ENCODE measurements at regions not wholly inside any gene's neighbourhood (a gene's known extent, or its start where the extent isn't known, plus 50 kb on each side); places are given as distances from the start of the nearest gene placed in this dataset.
"Not testable (repeated sequence)": the region's sequence is repeated elsewhere in the genome, so short reads cannot be mapped to it uniquely, and the experiment has no call there.

DNA sequence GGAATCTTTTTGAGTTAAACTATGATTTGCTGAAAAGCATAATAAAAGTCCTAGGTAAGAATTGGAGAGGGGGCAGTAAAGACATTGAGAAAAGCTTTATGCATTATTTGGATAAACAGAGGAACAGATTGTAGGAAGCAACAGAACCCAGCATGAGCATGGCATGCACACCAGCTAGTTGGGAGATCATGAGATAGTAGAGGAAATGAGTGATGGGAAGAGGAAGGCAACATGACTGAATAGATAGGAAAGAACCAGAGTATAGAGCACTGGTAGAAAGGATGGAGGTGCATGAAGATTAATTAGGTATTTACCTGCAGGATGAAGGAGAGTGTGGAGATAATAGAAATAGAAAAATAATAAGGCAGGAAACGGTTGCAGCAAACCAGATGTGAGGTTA is 248.5 kb upstream of the LMO3 start:
- DNase-seq (ENCODE audit: low read depth) = no peak

DNA sequence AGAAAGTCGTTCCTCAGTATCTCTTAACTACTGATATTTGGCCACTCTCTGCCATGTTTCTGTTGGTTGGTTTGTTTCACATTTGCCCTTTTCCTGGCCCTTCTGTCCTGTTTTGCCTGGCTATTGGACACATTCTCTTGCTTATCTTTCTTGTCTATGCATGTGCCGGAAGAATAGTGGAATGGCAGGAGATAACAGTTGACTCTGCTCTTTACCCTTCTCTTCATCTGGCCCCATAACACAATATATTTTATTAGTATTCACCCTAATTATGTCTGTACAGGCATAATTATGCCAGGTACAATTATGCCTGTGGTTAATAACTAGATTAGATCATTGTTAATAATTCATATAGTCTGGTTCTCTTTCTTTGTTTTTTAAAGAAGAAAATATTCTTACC is 243.5 kb upstream of the LMO3 start:
- DNase-seq (ENCODE audit: low read depth) = no peak

DNA sequence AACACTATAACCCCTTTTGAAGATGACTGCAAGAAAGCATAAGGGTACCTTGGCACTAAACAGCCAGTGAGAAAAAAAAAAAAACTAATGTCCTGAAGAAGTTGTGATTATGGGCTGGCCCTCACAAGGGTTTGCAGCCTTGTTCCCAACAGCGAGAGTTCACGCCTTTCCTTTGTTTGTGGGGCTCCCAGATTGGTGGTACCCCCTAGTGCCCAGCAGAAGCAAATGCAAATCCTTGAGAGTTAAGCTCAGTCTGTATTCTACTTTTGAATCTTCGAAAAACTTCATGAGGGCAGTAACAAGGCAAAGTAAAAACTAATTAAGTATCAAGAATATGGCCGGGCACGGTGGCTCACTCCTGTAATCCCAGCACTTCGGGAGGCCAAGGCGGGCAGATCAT is 238.9 kb upstream of the LMO3 start:
- DNase-seq (ENCODE audit: low read depth) = no peak

DNA sequence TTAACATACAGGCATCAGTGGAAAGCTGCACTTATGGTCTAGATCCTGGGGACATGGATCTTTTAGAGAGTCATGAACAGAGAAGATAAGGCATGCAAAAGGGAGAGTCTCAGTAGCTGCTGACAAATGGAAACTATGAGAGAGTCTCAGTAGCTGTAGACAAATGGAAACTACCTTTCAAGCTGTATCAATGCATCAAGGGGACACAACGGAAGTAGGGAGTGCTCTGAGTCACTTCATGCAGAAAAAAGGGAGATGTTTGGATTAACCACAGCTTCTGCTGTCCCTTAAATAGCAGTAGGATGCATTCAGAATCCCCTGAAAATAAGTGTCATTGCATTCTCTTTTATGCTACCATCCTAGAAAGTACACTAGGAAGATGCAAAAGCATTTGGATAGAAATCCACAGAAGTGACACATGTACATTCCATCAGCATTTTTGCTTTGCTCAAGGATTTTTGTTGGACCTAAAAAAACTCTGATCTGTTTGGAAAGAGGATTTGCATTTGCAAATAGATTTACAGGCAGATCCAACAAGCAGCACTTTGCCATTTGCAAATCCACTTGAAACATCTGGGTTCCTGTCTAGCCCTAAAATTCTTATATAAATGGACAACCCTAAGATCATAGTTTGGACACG is 227.5 kb upstream of the LMO3 start:
- no peak for DNase-seq (ENCODE audit: low read depth)

DNA sequence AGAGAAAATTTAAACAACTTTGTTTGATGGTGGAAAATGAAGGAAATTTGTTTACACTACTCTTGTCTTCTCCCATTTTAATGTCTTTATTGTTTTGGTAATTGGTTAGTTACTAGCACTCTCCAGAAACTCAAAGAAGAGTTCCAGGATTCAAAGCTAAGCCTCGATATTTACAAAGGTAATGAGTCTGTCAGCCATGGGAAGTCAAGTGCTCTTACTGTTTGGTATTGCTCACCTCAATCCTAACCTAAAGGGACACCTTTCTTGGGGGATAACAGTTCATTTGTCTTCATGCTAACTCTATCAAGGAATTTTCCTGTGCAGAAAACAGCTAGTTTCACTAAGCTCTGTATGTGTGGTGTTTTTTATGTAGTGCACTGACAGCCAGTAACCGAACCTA is 222.9 kb upstream of the LMO3 start:
- DNase-seq (ENCODE audit: low read depth) = no peak

DNA sequence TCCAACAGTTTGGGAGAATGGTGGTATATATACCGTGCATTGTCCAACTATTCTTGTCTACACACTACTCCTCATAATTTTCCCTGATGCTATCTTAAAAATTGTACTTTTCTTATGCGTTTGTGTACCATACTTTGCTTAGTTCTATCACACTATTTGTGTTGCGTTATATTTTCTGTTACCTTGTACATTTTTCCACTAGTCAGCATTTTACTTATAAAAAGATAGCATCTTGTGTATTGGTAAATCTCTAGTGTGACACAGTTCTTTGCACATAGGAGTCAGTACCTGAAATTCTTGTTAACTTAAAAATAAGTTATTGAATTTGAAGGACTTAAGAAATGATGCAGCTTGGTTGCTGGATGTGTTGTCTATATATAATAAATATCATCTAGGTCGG is 201.8 kb upstream of the LMO3 start:
- DNase-seq (ENCODE audit: low read depth) = no peak

DNA sequence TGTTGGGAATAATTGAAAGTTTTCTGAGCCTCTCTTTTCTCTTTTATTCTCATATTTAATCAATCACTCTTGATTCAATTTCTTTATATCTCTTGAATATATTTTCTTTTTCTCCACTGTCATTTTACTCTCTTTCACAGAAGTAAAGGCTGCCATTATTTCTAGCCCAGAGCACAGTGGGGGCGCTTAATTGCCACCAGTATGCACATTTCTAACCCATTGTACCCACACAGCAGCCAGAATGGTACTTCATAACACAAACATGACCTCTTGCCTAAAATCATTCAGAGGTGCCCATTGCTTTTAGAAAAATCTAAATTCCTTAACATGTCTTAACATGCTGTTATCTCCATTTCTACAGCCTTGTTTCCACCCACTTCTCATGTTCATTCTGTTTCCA is 190.2 kb upstream of the LMO3 start:
- no peak for DNase-seq (ENCODE audit: low read depth)

DNA sequence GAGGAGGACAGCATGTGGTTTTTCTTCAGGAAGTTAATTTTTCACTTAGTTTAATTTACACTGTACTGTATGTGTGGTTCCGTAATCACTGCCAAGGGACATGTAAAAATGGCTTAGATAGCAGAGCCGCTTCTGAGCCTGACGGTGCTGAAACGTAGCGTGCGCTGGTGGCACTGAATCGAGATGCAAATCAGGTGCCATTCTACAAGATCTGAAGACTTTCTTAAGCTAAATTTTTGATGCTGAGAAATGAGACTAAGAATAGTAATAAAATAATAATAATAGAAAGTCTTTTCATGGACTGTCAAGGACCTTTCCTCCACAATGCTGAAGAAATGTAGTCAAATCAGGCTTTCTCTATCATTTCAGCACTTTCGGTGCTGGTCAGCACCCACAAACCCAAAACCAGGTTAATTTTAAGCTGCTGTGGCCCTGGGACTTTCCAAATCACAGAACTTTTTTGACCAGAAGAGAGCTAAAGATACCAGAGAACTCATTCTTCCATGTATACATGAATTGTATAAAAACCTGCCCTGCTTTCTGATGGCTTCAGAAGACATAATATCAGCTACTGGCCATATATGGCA is 183.3 kb upstream of the LMO3 start:
- DNase-seq (ENCODE audit: low read depth) = no peak

DNA sequence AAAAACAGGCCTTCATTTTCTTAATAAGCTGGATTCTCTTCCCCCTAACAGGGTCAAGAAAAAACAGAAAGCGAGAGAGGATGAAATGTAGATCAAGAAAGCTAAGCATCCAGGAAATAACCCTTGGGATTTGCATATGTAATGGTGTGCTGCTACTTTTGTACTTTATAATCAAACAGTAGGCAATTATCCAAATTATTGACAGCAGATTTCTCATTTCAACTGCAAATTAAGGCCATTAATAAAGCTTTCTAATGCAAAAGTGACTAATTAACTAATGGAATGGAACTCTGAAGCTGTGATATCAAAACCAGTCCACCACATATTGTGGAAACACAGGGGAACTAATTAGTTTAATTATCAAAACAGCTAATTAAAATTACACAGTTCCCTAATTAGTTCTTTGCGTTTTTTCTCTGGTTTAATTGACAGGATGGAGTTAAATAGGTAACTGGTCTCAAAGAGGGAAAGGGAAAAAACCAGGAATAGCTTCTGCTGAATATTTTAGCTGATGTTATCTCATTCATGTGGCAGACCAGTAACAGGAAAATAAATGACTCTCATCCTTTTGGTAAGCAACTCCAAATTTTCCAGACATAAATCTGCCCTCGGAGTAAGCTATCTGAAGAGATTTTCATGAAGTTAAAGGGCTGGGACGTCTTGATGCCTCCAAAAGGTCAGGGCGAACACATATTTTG is 182.7 kb upstream of the LMO3 start:
- DNase-seq (ENCODE audit: low read depth) = no peak

DNA sequence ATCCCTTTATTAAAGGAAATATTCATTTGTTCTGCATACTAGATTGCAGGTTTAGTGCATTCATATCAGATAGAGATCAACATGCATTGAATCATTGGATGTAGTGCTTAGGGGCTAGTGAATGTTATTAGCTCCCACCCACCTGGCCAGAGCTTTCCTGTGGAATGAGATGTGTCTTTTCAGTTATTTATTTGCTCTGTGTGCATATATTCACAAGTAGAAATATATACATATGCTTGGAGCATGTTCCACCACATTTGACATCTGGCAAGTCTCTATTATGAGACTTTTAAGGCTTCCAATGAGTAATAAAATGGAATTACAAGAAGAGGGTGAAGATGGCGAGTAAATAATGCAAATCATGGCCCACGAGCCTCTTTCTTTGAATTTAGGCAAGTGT is 180.0 kb upstream of the LMO3 start:
- DNase-seq (ENCODE audit: low read depth) = no peak

DNA sequence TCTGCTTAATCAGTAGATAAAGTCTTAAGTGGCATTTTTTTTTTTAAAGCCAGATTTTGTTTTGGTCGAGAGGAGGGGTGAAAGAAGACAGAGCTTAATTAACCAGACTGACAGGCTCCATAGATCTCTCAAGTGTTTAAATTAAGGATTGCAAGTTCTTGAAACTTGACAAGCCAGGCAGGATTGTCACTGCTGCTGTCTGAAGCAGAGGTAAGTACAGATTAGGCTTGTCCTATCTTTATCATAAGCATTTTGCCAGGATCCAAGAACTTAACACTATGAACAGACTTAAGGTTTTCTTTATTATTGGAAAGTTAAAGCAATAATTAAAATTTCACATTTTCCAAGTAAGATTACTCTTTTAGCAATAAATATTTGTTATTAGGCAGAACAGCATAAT is 179.6 kb upstream of the LMO3 start:
- no peak for DNase-seq (ENCODE audit: low read depth)

DNA sequence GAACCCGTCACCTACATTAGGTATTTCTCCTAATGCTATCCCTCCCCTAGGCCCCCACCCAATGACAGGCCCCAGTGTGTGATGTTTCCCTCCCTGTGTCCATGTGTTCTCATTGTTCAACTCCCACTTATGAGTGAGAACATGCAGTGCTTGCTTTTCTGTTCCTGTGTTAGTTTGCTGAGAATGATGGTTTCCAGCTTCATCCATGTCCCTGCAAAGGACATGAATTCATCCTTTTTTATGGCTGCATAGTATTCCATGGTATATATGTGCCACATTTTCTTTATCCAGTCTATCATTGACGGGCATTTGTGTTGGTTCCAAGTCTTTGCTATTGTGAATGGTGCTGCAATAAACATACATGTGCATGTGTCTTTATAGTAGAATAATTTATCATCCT is 163.2 kb upstream of the LMO3 start:
- DNase-seq (ENCODE audit: low read depth) = not testable (repeated sequence)

DNA sequence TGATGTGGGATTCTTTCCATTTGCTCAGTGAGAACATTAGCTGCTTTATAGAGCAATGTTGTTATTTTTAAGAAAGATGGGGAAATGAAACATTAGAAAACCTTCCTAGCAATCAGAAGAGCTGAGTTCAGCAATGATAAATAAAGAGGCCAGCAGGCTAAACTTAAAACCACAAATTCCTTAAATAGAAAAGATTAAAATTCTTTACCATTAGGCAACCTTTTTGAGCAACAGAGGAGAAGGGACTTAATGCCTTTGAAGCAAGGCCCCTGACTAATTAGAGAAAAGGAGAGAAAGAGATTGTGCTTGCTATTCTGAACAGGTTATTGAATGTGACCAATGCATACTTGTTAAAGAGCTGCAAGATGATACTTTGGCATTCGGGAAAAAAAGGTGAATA is 160.8 kb upstream of the LMO3 start:
- peak; percentile 8 for DNase-seq (ENCODE audit: low read depth)

DNA sequence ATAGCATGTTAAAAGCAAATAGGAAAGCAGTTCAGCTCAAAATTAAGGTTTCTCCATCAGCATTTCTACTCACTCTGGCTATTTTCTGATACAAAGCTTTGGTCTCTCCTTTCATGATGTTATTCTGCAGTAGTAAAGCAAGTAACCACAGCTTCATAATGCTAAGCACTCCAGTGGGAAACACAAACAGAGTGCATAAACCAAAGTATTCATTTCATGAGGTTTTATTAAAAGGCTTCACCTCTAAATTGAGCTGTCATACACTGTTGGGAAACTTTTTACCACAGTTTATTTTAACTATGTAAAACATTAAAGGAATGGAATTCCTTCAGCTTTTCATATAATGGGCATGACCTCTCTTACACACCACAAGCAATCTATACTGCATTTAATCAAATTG is 157.9 kb upstream of the LMO3 start:
- DNase-seq (ENCODE audit: low read depth) = peak; percentile 8

DNA sequence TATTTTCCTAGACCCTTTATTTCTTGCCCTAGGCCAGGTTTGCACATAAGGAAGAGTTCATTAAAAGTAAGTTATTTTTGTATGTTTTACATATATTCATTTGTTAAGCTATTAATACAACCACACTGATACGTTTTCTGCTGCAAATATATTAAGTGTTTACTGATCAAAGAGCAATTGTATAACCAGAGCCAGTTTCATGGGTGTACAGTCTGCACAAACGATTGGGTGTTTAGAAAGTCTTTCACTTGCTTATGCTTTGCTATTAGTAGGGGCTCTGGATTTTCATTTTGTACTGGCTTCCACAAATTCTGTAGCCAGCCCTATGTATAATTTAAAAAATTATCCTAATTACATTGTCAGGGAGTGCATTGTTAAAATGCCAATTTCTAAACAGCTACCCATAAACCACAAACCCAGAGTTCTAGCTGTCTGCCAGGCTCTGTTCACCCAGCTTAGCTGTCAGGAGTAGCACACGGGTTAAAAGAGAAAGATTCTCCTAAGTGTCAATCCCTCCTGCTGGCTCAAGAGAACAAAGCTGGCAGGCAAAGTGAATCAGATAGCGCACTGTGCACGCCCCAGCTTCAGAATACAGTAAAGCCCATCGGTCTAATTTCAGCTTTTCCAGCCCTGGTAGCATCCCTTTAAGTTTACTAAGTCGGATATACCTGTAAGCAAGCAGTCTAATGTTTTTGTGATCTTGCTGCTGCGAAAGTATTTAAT is 151.0 kb upstream of the LMO3 start:
- no peak for DNase-seq (ENCODE audit: low read depth)

DNA sequence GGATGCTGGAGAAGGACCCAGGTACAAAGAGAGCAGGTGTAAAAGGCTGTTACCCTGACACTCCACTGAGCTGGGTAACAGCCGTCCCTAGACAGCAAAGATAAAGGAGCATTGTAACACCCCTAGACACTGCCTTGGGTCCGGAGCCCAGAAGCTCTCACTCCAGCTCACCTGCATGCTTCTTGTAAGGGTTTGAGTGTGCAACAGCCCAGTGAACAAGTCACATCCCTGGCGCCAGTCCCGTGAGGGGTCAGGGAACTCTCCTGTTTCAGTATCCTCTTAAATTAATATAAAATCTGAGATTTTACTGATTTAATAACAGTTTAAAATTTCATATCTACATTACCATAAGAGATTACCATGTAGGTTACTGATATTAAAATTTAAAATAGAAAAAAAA is 124.8 kb upstream of the LMO3 start:
- no peak for DNase-seq (ENCODE audit: low read depth)

DNA sequence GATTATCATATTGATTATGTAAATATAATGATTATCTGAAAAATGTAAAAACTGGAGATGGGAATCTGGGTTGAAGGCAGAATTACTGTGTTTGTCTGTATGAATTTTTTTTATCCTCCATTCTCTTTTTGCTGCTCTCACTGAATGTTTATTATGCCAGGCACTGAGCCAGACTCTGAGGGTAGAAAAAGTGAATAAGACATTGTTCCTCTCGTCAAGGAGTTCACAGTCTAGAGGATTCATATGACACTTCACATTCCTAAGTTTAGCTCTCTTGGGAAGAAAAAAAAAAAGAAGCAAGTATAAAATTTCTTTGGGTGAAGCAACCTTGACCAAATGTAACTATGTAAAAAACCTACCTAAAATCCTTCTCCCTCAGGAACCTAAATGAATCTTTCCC is 120.9 kb upstream of the LMO3 start:
- DNase-seq (ENCODE audit: low read depth) = peak; percentile 30

DNA sequence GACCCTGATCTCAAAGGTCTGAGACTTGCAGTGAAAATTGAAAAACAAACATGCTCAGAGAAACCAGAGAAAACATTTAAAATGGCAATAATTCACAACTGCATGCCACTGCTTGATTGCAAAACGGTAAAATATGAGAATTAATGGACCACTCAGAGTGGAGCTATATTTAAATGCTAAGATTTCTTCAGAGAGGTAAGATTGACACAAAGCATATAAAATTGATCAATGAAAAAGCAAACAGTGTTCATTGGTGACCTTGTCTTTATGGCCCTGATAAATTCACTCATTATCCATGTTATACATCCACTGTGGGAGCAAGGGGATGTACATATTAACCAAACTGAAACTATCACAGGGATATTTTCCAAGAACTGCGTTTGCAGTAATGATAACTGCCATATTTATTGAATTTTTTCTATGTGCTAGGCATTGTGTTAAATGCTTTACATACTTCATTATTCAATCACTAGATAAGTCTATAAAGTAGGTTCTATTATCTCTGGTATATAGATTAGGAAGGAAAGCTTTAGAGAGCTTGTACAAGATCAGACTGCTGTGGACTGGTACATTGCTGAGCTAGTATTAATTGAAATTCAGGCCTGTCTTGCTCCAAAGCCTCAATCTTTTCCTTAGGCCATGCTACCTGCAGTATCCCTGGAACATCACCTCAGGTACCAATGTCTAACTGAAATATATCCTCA is 113.9 kb upstream of the LMO3 start:
- no peak for DNase-seq (ENCODE audit: low read depth)

DNA sequence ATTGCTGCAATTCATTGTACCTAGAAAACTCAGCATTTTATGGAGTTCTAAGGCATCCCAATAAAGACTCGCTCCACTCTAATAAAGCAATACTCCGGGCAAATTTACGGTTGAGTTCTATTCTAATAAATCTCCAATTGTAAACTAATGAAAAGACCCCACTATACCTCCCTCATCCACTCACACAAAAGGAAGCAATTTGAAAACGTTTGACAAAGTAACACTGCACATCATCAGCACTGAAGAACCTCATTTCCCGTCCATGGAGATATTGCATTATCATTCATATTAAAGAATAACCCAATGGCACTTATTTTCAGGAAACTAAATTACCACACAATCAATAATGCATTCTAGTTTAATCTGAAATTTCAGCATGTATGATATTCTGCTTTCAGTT is 111.0 kb upstream of the LMO3 start:
- no peak for DNase-seq (ENCODE audit: low read depth)

DNA sequence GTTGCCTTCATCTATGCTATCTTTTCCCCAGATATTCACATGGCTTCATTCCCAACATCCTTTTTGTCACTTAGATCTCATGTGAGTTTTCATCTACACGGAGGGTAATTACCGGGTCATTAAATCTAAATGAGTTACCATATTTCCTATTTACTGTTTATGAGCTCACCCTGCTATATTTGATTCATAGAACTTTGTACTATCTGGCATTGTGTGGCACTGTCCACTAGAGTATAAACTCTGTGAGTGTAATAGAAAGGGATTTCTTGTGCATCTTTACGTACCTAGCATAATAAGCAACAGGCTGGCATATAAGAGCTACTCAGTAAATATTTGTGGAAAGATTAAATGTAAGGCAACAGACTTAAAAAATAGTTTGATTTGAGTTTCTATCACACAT is 86.1 kb upstream of the LMO3 start:
- no peak for DNase-seq (ENCODE audit: low read depth)

DNA sequence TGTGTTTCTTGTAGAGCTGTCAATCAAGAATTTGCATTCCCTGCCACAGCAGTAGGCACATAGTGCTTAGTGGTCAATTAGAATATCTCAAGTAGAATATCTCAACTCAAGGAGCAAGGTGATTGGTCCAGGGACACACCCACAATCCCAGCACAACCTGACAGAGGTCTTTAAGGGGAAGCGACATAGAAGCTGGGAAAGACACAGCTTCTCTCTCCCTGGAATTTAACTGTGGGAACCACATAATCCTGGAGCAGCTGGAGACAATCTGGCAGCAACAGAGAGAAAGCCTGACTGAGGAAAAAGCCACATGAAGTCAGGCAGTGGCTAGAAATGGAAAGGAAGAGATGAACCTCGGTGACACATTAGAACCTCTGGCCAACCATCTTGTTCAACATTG is 85.7 kb upstream of the LMO3 start:
- no peak for DNase-seq (ENCODE audit: low read depth)

DNA sequence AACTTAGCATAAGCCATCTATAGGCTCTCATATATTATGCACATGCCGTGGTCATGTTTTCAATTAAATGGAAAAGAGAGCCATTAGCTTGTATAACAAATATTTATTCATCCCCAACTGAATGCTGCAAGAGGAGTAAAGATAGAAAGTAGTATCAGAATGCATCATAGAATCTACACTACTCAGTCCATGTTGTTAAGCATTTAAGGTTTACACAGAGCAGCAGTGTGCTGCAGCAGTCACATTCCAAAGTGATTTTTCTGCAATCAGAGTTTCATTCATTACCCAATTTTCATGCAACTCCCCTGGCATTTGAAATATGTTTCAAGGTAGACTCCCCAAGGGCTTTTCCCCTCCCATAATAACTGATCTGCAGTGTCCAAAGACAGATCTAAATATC is 82.2 kb upstream of the LMO3 start:
- no peak for DNase-seq (ENCODE audit: low read depth)

DNA sequence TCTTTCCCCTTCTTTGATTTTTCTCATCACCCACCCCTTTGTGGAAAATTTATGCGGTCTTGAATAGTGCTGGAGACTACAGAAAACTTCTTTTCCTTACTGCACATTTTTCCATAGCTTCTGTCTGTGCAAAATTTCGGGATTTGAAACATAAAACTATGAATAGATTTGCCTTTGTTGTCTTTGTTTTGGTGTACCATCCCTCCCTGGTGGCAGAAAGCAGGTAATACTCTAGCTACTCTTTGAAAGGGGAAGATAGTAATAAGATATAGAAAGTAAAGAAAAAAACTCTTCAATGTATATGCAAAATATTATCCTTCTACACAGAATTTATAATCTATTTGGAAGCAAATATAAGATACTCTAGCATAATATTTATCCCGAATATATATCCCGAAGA is 79.1 kb upstream of the LMO3 start:
- no peak for DNase-seq (ENCODE audit: low read depth)
